ENCODE measurements at regions not wholly inside any gene's neighbourhood (a gene's known extent, or its start where the extent isn't known, plus 50 kb on each side); places are given as distances from the start of the nearest gene placed in this dataset.

GRCh38 chr12:89863968-89864367, 155.3 kb upstream of the ATP2B1 start:
- Mint-ChIP-seq H3K9me3 (peaks cover 4% of the 10 kb centered on the region), H3K4me1 (peaks cover 60% of the 10 kb centered on the region), H3K27ac (peak overlapping the region; percentile 96), H3K36me3 (ENCODE audit: low read depth) (no peaks in the 10 kb centered on the region), H3K4me3 (peak overlapping the region; percentile 81), H3K27me3 (no peaks in the 10 kb centered on the region)
- TF ChIP-seq CTCF (IDR thresholded peaks at IDR 0.05): no peak
- ChIA-PET CTCF (interaction anchor here (0.9 to 1.4 kb wide), 4 partner anchors 10 to 155 kb away, joined by 3 to 5 read pairs (median 4); partner anchors contain the start of gene ATP2B1), POLR2A (interaction anchor here (0.6 to 6.0 kb wide), 10 partner anchors 15 to 155 kb away, joined by 3 to 64 read pairs (median 5); partner anchors contain the start of gene ATP2B1)
- ATAC-seq (ENCODE audit: low read depth) (peak; percentile 35), DNase-seq (no peak)
- intact Hi-C loops (cut with micrococcal nuclease): loop anchor here (1.0 to 5.0 kb wide), 7 partner anchors 16 to 388 kb away; no protein-coding TSS in a partner anchor

GRCh38 chr12:89863493-89863938, 154.9 kb upstream of the ATP2B1 start:
- ATAC-seq (ENCODE audit: low read depth): peak; percentile 66
- H3K36me3 Mint-ChIP-seq (ENCODE audit: low read depth): no peaks in the 10 kb centered on the region
- intact Hi-C loops (cut with micrococcal nuclease): loop anchor here (1.0 to 5.0 kb wide), 7 partner anchors 17 to 389 kb away; no protein-coding TSS in a partner anchor
- TF ChIP-seq CTCF (IDR thresholded peaks at IDR 0.05): no peak
- H3K27ac Mint-ChIP-seq: peak overlapping the region; percentile 96
- H3K4me3 Mint-ChIP-seq: peak overlapping the region; percentile 81
- POLR2A ChIA-PET: interaction anchor here (0.6 to 6.0 kb wide), 11 partner anchors 16 to 154 kb away, joined by 3 to 64 read pairs (median 4); partner anchors contain the start of gene ATP2B1
- peaks cover 4% of the 10 kb centered on the region for H3K9me3 Mint-ChIP-seq
- H3K4me1 Mint-ChIP-seq: peaks cover 64% of the 10 kb centered on the region
- no peak for DNase-seq
- no peaks in the 10 kb centered on the region for H3K27me3 Mint-ChIP-seq
- CTCF ChIA-PET: interaction anchor here (0.9 to 1.4 kb wide), 4 partner anchors 10 to 155 kb away, joined by 3 to 5 read pairs (median 4); partner anchors contain the start of gene ATP2B1

- Mint-ChIP-seq H3K4me3 (peak overlapping the region; percentile 81), H3K27ac (peak overlapping the region; percentile 96), H3K9me3 (peaks cover 4% of the 10 kb centered on the region), H3K27me3 (no peaks in the 10 kb centered on the region), H3K36me3 (ENCODE audit: low read depth) (no peaks in the 10 kb centered on the region), H3K4me1 (peaks cover 72% of the 10 kb centered on the region)
- POLR2A ChIA-PET: interaction anchor here (0.6 to 6.0 kb wide), 11 partner anchors 16 to 154 kb away, joined by 3 to 64 read pairs (median 3); partner anchors contain the start of gene ATP2B1
- peak; percentile 76 for ATAC-seq (ENCODE audit: low read depth)
- no peak for TF ChIP-seq CTCF (IDR thresholded peaks at IDR 0.05)
- CTCF ChIA-PET: no interaction called here
- intact Hi-C loops (cut with micrococcal nuclease): loop anchor here (1.0 to 5.0 kb wide), 7 partner anchors 18 to 390 kb away; no protein-coding TSS in a partner anchor
- peak; percentile 30 for DNase-seq
Measured at GRCh38 chr12:89862511-89863445, 154.1 kb upstream of the ATP2B1 start.

GRCh38 chr12:89861086-89861485, 152.4 kb upstream of the ATP2B1 start:
- no peak for TF ChIP-seq CTCF (IDR thresholded peaks at IDR 0.05)
- H3K27ac Mint-ChIP-seq: peak overlapping the region; percentile 67
- H3K27me3 Mint-ChIP-seq: no peaks in the 10 kb centered on the region
- ChIA-PET POLR2A (interaction anchor here (4.0 to 6.0 kb wide), 2 partner anchors 67 to 152 kb away, joined by 27 to 64 read pairs; partner anchors contain the start of gene ATP2B1), CTCF (no interaction called here)
- intact Hi-C loops (cut with micrococcal nuclease): loop anchor here (5.0 kb wide), 1 partner anchor 391 kb away; no protein-coding TSS in a partner anchor
- H3K36me3 Mint-ChIP-seq (ENCODE audit: low read depth): no peaks in the 10 kb centered on the region
- no peak for DNase-seq
- H3K4me1 Mint-ChIP-seq: peaks cover 89% of the 10 kb centered on the region
- H3K4me3 Mint-ChIP-seq: no peak overlapping the region
- ATAC-seq (ENCODE audit: low read depth): no peak
- peaks cover 4% of the 10 kb centered on the region for H3K9me3 Mint-ChIP-seq

Measured in activated B cell treated with CpG ODN at 0.5 μM for 24 hours (primary cell).